Neural progenitor cell (in vitro differentiated cells): ENCODE measurements at regions not wholly inside any gene's neighbourhood (a gene's known extent, or its start where the extent isn't known, plus 50 kb on each side); places are given as distances from the start of the nearest gene placed in this dataset.

Experiments
- DNase-seq: peaks from one replicate; pipeline ENCODE4 v3.0.0-alpha.2; 2016; ENCODE audit warnings: low spot score
- H2AFZ ChIP-seq: fragments of 200-600 bp; sonication (generic); replicated peaks from 2 replicates; pipeline ENCODE4 v1.6.1; 2016; ENCODE audit warnings: antibody characterized with exemption
- H3F3A ChIP-seq: fragments of 200-600 bp; sonication (generic); 2 replicates; pipeline ENCODE4 v1.6.1; 2016; ENCODE audit warnings: antibody characterized with exemption, low read depth
- H3K27ac ChIP-seq: fragments of 200-600 bp; sonication (generic); 2 replicates; pipeline ENCODE4 v1.5.1; 2016; ENCODE audit warnings: mild to moderate bottlenecking
- H3K27me3 ChIP-seq: fragments of 200-600 bp; sonication (generic); 2 replicates; pipeline ENCODE4 v1.6.1; 2016; ENCODE audit warnings: mild to moderate bottlenecking, moderate library complexity
- H3K36me3 ChIP-seq: fragments of 200-600 bp; sonication (generic); 2 replicates; pipeline ENCODE4 v1.5.1; 2016
- H3K4me1 ChIP-seq: fragments of 200-600 bp; sonication (generic); 2 replicates; pipeline ENCODE4 v1.6.1; 2016; ENCODE audit warnings: mixed run types
- H3K4me2 ChIP-seq: fragments of 200-600 bp; sonication (generic); 2 replicates; pipeline ENCODE4 v1.6.1; 2016
- H3K4me3 ChIP-seq: fragments of 200-600 bp; sonication (generic); 2 replicates; pipeline ENCODE4 v1.5.1; 2016
- H3K79me2 ChIP-seq: fragments of 200-600 bp; sonication (generic); 2 replicates; pipeline ENCODE4 v1.6.1; 2016; ENCODE audit warnings: low read depth
- H3K9ac ChIP-seq: fragments of 200-600 bp; sonication (generic); 2 replicates; pipeline ENCODE4 v1.6.1; 2016
- H3K9me3 ChIP-seq: fragments of 200-600 bp; sonication (generic); 2 replicates; pipeline ENCODE4 v1.5.1; 2016; ENCODE audit warnings: low read depth
- H4K20me1 ChIP-seq: fragments of 200-600 bp; sonication (generic); 2 replicates; pipeline ENCODE4 v1.6.1; 2016; ENCODE audit warnings: low read depth
- H3K27ac Mint-ChIP-seq: 3 replicates; pipeline ENCODE4 v1.8.0; 2021; ENCODE audit warnings: mixed read lengths
- H3K27me3 Mint-ChIP-seq: 2 replicates; pipeline ENCODE4 v1.8.0; 2022; ENCODE audit warnings: low read depth, mild to moderate bottlenecking, inconsistent platforms, moderate library complexity, mixed read lengths; ENCODE audit not compliant: insufficient read depth
- H3K36me3 Mint-ChIP-seq: 3 replicates; pipeline ENCODE4 v1.8.0; 2021; ENCODE audit warnings: mixed read lengths
- H3K4me1 Mint-ChIP-seq: 3 replicates; pipeline ENCODE4 v1.8.0; 2021; ENCODE audit warnings: mixed read lengths
- H3K4me3 Mint-ChIP-seq: 3 replicates; pipeline ENCODE4 v1.8.0; 2021; ENCODE audit warnings: mild to moderate bottlenecking, moderate library complexity, mixed read lengths
- H3K9me3 Mint-ChIP-seq: 3 replicates; pipeline ENCODE4 v1.8.0; 2020; ENCODE audit warnings: mixed read lengths
- CTCF ChIP-seq: fragments of 200-600 bp; sonication (generic); IDR thresholded peaks from 2 replicates; pipeline ENCODE4 v1.5.1; 2017; ENCODE audit warnings: antibody characterized with exemption, mild to moderate bottlenecking
- EZH2 ChIP-seq: fragments of 200-600 bp; sonication (generic); IDR thresholded peaks from 2 replicates; pipeline ENCODE4 v1.6.1; 2017; ENCODE audit warnings: antibody characterized with exemption, mild to moderate bottlenecking, moderate library complexity
- EZH2phosphoT487 ChIP-seq: fragments of 200-600 bp; sonication (generic); IDR thresholded peaks from 2 replicates; pipeline ENCODE4 v1.6.1; 2017; ENCODE audit warnings: antibody characterized with exemption

GRCh38 chr4:175540732-175541131, 271.3 kb downstream of the GPM6A start:
- H3K9me3 Mint-ChIP-seq, result peaks cover 6% of the 10 kb centered on the region
- H2AFZ ChIP-seq, result no peak overlapping the region
- H3K27ac ChIP-seq, result no peak overlapping the region
- no peak overlapping the region for H3K9ac ChIP-seq
- H3K27ac Mint-ChIP-seq, result no peak overlapping the region
- H3K9me3 ChIP-seq, result no peaks in the 10 kb centered on the region
- H3K79me2 ChIP-seq, result no peaks in the 10 kb centered on the region
- no peaks in the 10 kb centered on the region for H3K4me1 ChIP-seq
- no peaks in the 10 kb centered on the region for H3K27me3 Mint-ChIP-seq
- H3K27me3 ChIP-seq, result no peaks in the 10 kb centered on the region
- no peaks in the 10 kb centered on the region for H4K20me1 ChIP-seq
- no peak for DNase-seq
- no peak overlapping the region for H3K4me2 ChIP-seq
- H3K4me1 Mint-ChIP-seq, result no peaks in the 10 kb centered on the region
- H3K36me3 ChIP-seq, result no peaks in the 10 kb centered on the region
- H3K4me3 ChIP-seq, result no peak overlapping the region
- H3F3A ChIP-seq, result no peaks in the 10 kb centered on the region
- H3K4me3 Mint-ChIP-seq, result no peak overlapping the region
- TF ChIP-seq CTCF (no peak), EZH2 (no peak), EZH2phosphoT487 (no peak)
- H3K36me3 Mint-ChIP-seq, result no peaks in the 10 kb centered on the region

- H3K36me3 Mint-ChIP-seq, result no peaks in the 10 kb centered on the region
- no peak overlapping the region for H3K4me2 ChIP-seq
- H3K27me3 Mint-ChIP-seq, result no peaks in the 10 kb centered on the region
- DNase-seq, result no peak
- H3K79me2 ChIP-seq, result no peaks in the 10 kb centered on the region
- no peaks in the 10 kb centered on the region for H3K36me3 ChIP-seq
- no peak overlapping the region for H3K27ac Mint-ChIP-seq
- no peaks in the 10 kb centered on the region for H3K4me1 ChIP-seq
- H3K27me3 ChIP-seq, result no peaks in the 10 kb centered on the region
- no peaks in the 10 kb centered on the region for H3K4me1 Mint-ChIP-seq
- H3K9me3 ChIP-seq, result no peaks in the 10 kb centered on the region
- H3K9me3 Mint-ChIP-seq, result peaks cover 6% of the 10 kb centered on the region
- H4K20me1 ChIP-seq, result no peaks in the 10 kb centered on the region
- H2AFZ ChIP-seq, result no peak overlapping the region
- H3F3A ChIP-seq, result no peaks in the 10 kb centered on the region
- no peak overlapping the region for H3K4me3 Mint-ChIP-seq
- TF ChIP-seq EZH2phosphoT487 (no peak), EZH2 (no peak), CTCF (no peak)
- H3K27ac ChIP-seq, result no peak overlapping the region
- no peak overlapping the region for H3K9ac ChIP-seq
- H3K4me3 ChIP-seq, result no peak overlapping the region
These were observed 269.3 kb downstream of the GPM6A start for GRCh38 chr4:175542786-175543185.

GRCh38 chr4:175559126-175559525, 252.9 kb downstream of the GPM6A start:
- H3K27ac Mint-ChIP-seq, result peak overlapping the region; percentile 39
- no peaks in the 10 kb centered on the region for H3K27me3 Mint-ChIP-seq
- H3K27ac ChIP-seq, result no peak overlapping the region
- no peaks in the 10 kb centered on the region for H3K9me3 ChIP-seq
- H3K9me3 Mint-ChIP-seq, result no peaks in the 10 kb centered on the region
- no peak overlapping the region for H3K4me2 ChIP-seq
- no peaks in the 10 kb centered on the region for H3K79me2 ChIP-seq
- no peak overlapping the region for H3K4me3 ChIP-seq
- no peaks in the 10 kb centered on the region for H4K20me1 ChIP-seq
- no peaks in the 10 kb centered on the region for H3K4me1 ChIP-seq
- peaks cover 7% of the 10 kb centered on the region for H3K4me1 Mint-ChIP-seq
- H3K36me3 Mint-ChIP-seq, result no peaks in the 10 kb centered on the region
- H3F3A ChIP-seq, result no peaks in the 10 kb centered on the region
- no peak overlapping the region for H2AFZ ChIP-seq
- no peak overlapping the region for H3K9ac ChIP-seq
- H3K27me3 ChIP-seq, result no peaks in the 10 kb centered on the region
- no peak overlapping the region for H3K4me3 Mint-ChIP-seq
- no peak for DNase-seq
- no peaks in the 10 kb centered on the region for H3K36me3 ChIP-seq
- TF ChIP-seq EZH2phosphoT487, result no peak
- no peak for TF ChIP-seq EZH2
- TF ChIP-seq CTCF, result no peak

- Histone ChIP-seq H3K4me2 (no peak overlapping the region), H3K79me2 (no peaks in the 10 kb centered on the region), H3K4me1 (no peaks in the 10 kb centered on the region), H3K4me3 (no peak overlapping the region), H3K9me3 (no peaks in the 10 kb centered on the region), H3F3A (no peaks in the 10 kb centered on the region), H2AFZ (no peak overlapping the region), H3K27ac (no peak overlapping the region), H3K9ac (no peak overlapping the region), H3K27me3 (no peaks in the 10 kb centered on the region), H3K36me3 (no peaks in the 10 kb centered on the region), H4K20me1 (no peaks in the 10 kb centered on the region)
- Mint-ChIP-seq H3K27ac (no peak overlapping the region), H3K9me3 (no peaks in the 10 kb centered on the region), H3K4me3 (no peak overlapping the region), H3K4me1 (peaks cover 7% of the 10 kb centered on the region), H3K27me3 (no peaks in the 10 kb centered on the region), H3K36me3 (no peaks in the 10 kb centered on the region)
- no peak for DNase-seq
- TF ChIP-seq CTCF (no peak), EZH2phosphoT487 (no peak), EZH2 (no peak)
These were observed 252.5 kb downstream of the GPM6A start for GRCh38 chr4:175559526-175559925.
